GM12891 (cell line): ENCODE measurements at regions not wholly inside any gene's neighbourhood (a gene's known extent, or its start where the extent isn't known, plus 50 kb on each side); places are given as distances from the start of the nearest gene placed in this dataset.

Experiments
- POLR2A ChIP-seq: IDR thresholded peaks from 2 replicates; pipeline ENCODE4 v1.6.1; 2011; ENCODE audit warnings: low read depth, low read length, control low read depth
- POLR2AphosphoS5 ChIP-seq: IDR thresholded peaks from 2 replicates; pipeline ENCODE4 v1.6.1; 2011; ENCODE audit warnings: low read depth, low read length, control low read depth

- no peak for TF ChIP-seq POLR2A
- TF ChIP-seq POLR2AphosphoS5: no peak
These were observed 66.3 kb upstream of the FRMD4A start for GRCh38 chr10:14397066-14397465.
